Pancreas (tissue), 10 donors: ENCODE measurements at regions not wholly inside any gene's neighbourhood (a gene's known extent, or its start where the extent isn't known, plus 50 kb on each side); places are given as distances from the start of the nearest gene placed in this dataset.

ENCODE experiments used
- ATAC-seq, 4 donors: fragments of 200-7000 bp; cut with Tn5 transposase; one replicate each; pipeline versions ENCODE4 v1.8.0 to v1.9.1; 2020; ENCODE audit warnings: mild to moderate bottlenecking in 4 of 4, moderate library complexity in 4 of 4
- DNase-seq, 6 donors: peaks; one replicate each; pipeline ENCODE4 v3.0.0-alpha.2; 2020
- FAIRE-seq: peaks from 2 replicates; lab custom pipeline; 2012; peaks lifted over from hg19 to GRCh38; lab: Jason Lieb, UNC
- H3K27ac ChIP-seq, 4 donors: fragments of 200-600 bp; sonication (generic); 1 replicate in 3 of 4; 2 replicates in 1 of 4; pipeline versions ENCODE4 v1.5.0 to v1.8.0; 2020
- H3K27me3 ChIP-seq, 4 donors: fragments of 200-600 bp; one replicate each; pipeline ENCODE4 v1.8.0; 2021
- H3K36me3 ChIP-seq, 3 donors: fragments of 200-600 bp; sonication (generic) in 1 of 3; one replicate each; pipeline versions ENCODE4 v1.5.0 to v1.8.0; 2020 to 2021
- H3K4me1 ChIP-seq, 3 donors: fragments of 200-600 bp; one replicate each; pipeline ENCODE4 v1.8.0; 2021
- H3K4me3 ChIP-seq, 4 donors: fragments of 200-600 bp; sonication (generic) in 2 of 4; one replicate each; pipeline versions ENCODE4 v1.5.0 to v1.8.0; 2020 to 2021
- H3K9me3 ChIP-seq, 4 donors: fragments of 200-600 bp; one replicate each; pipeline ENCODE4 v1.8.0; 2021
- WGBS, 2 donors: extraction: QIAGEN DNeasy Blood & Tissue Kit; methylation state at CpG; one replicate each; pipeline ENCODE4 v1.1.7; 2013; 5-methylcytosine and 5-hydroxymethylcytosine counted together
- intact Hi-C, 3 donors: fragments of 100-400 bp; cut with DNase I; formaldehyde crosslinking; loops; one replicate each; pipeline versions ENCODE4 v1.11.1 to v1.14.2; 2022
- TF ChIP-seq, protein P1 (sequence below), 4 donors: fragments of 200-600 bp; sonication (generic) in 3 of 4; IDR thresholded peaks; one replicate each; pipeline versions ENCODE4 v1.5.0 to v1.8.0; 2021; ENCODE audit warnings: antibody characterized with exemption in 4 of 4
- donor health status: healthy with polysubstance abuse.
- donor health status: DM: no; HTN: no; CAD: no; lungs with moderate emphysema.
- donor health status: DM: no; HTN: no; CAD: no.
- donor health status: control.
- donor health status: control.
- donor health status: Bipolar disorder and iron deficiency.
- donor health status: DM: yes; HTN: yes; CAD: no.
- donor health status: DM: no; HTN: no; CAD: no.
- donor health status: DM: no; HTN: no; CAD: no.
- donor health status: DM: yes; HTN: yes; CAD: no.

DNA sequence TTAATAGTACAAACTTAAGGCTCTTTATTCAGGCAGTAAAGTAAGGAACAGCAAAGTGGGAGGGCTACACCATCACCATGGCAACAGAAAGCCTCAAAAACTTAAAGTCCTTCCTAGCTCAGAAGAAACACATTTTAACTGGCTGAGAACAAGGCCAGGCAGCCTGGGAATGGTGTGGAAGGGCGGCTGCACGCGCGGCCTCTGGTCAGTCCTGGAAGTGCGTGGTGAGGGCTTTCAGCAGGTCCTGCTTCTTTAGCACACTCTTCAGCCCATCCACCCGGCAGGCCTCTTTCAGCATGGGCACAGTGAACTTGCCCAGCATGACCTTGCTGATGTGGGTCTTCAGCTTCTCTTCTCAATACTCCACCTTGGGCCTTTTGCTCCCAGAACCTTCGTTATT, 133.0 kb downstream of the CYP26A1 start:
- intact Hi-C loops, result no loop called here
- Histone ChIP-seq H3K36me3 (no peaks in the 10 kb centered on the region), H3K4me1 (no peaks in the 10 kb centered on the region), H3K4me3 (no peak overlapping the region), H3K27ac (no peak overlapping the region), H3K27me3 (no peaks in the 10 kb centered on the region), H3K9me3 (no peaks in the 10 kb centered on the region)
- FAIRE-seq (no peak), DNase-seq (no peak), ATAC-seq (no peak)
- TF ChIP-seq, protein P1, sequence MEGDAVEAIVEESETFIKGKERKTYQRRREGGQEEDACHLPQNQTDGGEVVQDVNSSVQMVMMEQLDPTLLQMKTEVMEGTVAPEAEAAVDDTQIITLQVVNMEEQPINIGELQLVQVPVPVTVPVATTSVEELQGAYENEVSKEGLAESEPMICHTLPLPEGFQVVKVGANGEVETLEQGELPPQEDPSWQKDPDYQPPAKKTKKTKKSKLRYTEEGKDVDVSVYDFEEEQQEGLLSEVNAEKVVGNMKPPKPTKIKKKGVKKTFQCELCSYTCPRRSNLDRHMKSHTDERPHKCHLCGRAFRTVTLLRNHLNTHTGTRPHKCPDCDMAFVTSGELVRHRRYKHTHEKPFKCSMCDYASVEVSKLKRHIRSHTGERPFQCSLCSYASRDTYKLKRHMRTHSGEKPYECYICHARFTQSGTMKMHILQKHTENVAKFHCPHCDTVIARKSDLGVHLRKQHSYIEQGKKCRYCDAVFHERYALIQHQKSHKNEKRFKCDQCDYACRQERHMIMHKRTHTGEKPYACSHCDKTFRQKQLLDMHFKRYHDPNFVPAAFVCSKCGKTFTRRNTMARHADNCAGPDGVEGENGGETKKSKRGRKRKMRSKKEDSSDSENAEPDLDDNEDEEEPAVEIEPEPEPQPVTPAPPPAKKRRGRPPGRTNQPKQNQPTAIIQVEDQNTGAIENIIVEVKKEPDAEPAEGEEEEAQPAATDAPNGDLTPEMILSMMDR (IDR thresholded peaks at IDR 0.05), result no peak
- 86% methylated on average over 7 of the region's 7 CpGs for WGBS, 2 donors

- ATAC-seq, result no peak
- Histone ChIP-seq H3K27ac (no peak overlapping the region), H3K9me3 (no peaks in the 10 kb centered on the region), H3K36me3 (no peaks in the 10 kb centered on the region), H3K4me3 (no peak overlapping the region), H3K4me1 (no peaks in the 10 kb centered on the region), H3K27me3 (no peaks in the 10 kb centered on the region)
- FAIRE-seq, result no peak
- TF ChIP-seq, protein P1 (IDR thresholded peaks at IDR 0.05), result no peak
- no peak for DNase-seq
- intact Hi-C loops, result no loop called here
- WGBS, 2 donors, result 73 to 85% methylated on average over 7 of the region's 7 CpGs
Observed at GRCh38 chr10:93208717-93209464, 135.2 kb downstream of the CYP26A1 start.

DNA sequence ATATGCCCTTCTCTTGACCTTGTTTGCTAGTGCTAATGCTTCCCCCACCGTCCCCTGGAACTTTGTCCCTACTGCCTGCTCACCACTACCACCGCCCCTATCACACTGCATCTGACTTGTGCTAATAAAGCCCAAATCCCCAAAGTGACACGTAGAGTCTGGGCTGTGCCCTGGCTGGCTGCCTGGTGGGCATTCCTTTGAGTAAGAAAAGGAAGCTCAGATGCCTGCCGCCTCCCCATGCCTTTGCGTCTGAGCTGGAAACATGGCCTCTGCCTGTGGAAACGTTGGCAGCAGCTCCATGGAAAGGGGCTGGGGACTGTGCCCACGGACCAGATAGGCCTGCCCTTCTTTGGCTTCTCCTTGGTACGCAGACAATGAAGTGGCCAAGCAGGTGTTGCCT, 138.3 kb downstream of the CYP26A1 start:
- intact Hi-C loops, result no loop called here
- no peaks in the 10 kb centered on the region for H3K9me3 ChIP-seq
- WGBS, 2 donors, result 51 to 58% methylated on average over 8 of the region's 8 CpGs
- H3K27me3 ChIP-seq, result no peaks in the 10 kb centered on the region
- TF ChIP-seq, protein P1 (IDR thresholded peaks at IDR 0.05), result no peak
- H3K27ac ChIP-seq, result no peak overlapping the region
- no peak for ATAC-seq
- H3K4me3 ChIP-seq, result no peak overlapping the region
- no peaks in the 10 kb centered on the region for H3K4me1 ChIP-seq
- FAIRE-seq, result no peak
- H3K36me3 ChIP-seq, result no peaks in the 10 kb centered on the region
- no peak for DNase-seq

GRCh38 chr10:93215312-93215711, 141.6 kb downstream of the CYP26A1 start:
- Histone ChIP-seq H3K4me3 (no peak overlapping the region), H3K27ac (no peak overlapping the region), H3K9me3 (no peaks in the 10 kb centered on the region), H3K4me1 (no peaks in the 10 kb centered on the region), H3K27me3 (no peaks in the 10 kb centered on the region), H3K36me3 (no peaks in the 10 kb centered on the region)
- 57 to 65% methylated on average over 3 of the region's 3 CpGs for WGBS, 2 donors
- ATAC-seq (no peak), DNase-seq (no peak), FAIRE-seq (no peak)
- TF ChIP-seq, protein P1 (IDR thresholded peaks at IDR 0.05), result no peak
- intact Hi-C loops, result no loop called here

GRCh38 chr10:93216341-93216985, 142.8 kb downstream of the CYP26A1 start:
- no peaks in the 10 kb centered on the region for H3K4me1 ChIP-seq
- no peaks in the 10 kb centered on the region for H3K36me3 ChIP-seq
- TF ChIP-seq, protein P1 (IDR thresholded peaks at IDR 0.05), result no peak
- H3K4me3 ChIP-seq, result no peak overlapping the region
- 71 to 74% methylated on average over 5 of the region's 5 CpGs for WGBS, 2 donors
- H3K27me3 ChIP-seq, result no peaks in the 10 kb centered on the region
- no peak for FAIRE-seq
- DNase-seq, result no peak
- H3K27ac ChIP-seq, result no peak overlapping the region
- intact Hi-C loops, result no loop called here
- no peak for ATAC-seq
- H3K9me3 ChIP-seq, result no peaks in the 10 kb centered on the region
